HG02763 (cell line): ENCODE measurements at regions not wholly inside any gene's neighbourhood (a gene's known extent, or its start where the extent isn't known, plus 50 kb on each side); places are given as distances from the start of the nearest gene placed in this dataset.
"Not testable (repeated sequence)": the region's sequence is repeated elsewhere in the genome, so short reads cannot be mapped to it uniquely, and the experiment has no call there.

ENCODE experiments used
- ATAC-seq: cut with Tn5 transposase; IDR thresholded peaks from one replicate; pipeline ENCODE4 v1.9.1; 2021; ENCODE audit warnings: mild to moderate bottlenecking, moderate library complexity; ENCODE audit not compliant: unreplicated experiment

DNA sequence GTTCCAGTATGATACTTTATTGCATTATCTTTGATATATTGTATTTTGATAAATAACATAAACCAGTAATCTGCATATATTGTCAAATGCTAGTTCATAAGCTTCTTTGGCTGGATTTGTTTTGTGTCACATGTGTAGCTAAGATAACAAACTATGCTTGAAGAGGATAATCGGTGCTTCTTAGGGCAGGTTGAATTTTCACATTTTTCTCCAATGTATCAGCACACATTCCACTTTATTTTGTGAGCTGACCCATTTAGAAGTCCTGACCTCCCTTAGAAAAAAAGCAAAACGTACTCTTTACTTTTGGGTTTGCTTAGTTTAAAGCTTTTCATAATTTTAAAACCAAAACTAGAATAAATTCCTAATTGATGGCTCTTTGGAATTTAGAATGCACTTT, 277.7 kb upstream of the DDHD1 start:
- ATAC-seq, result no peak

DNA sequence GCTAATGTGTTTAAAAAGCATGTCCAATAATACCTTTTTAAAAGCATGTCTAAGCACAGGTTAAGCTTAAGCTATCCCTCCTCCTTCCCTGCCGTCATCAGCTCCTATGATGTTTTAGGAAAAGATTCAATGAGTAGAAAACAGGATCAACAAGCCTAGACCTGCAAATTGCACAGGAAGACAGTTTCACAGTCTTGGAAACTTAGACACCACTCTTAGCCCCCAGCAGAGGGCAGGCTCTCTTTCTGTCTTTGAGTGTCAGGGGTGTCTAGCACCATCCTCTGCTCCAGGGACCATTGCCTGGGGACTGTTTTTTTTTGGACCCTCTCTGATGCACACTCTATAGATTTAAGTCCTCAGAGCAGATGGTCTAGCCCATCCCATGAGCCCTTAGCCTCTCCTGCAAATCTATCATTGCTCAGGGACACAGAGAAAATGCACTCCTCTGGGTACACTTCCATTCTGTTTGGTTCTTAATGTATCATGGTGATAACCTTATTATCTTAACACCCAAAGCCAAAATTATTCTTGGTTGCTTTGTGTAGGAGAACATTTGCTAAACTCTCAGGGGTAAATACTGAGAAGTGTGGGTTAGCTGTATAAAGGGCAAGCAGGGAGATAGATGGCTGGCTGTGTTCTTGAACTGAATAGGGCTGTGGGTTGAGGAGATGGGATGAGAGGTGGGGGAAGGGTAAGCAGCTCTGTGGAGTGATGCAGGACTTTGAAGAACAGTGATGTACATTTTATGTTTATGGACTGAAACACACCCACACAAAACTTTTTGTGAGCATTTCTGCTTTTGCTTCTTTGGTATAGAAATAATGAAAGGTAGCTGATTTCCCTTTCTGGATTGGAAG, 259.9 kb upstream of the DDHD1 start:
- ATAC-seq, result no peak

GRCh38 chr14:53411125-53411524, 258.0 kb upstream of the DDHD1 start:
- ATAC-seq, result no peak

DNA sequence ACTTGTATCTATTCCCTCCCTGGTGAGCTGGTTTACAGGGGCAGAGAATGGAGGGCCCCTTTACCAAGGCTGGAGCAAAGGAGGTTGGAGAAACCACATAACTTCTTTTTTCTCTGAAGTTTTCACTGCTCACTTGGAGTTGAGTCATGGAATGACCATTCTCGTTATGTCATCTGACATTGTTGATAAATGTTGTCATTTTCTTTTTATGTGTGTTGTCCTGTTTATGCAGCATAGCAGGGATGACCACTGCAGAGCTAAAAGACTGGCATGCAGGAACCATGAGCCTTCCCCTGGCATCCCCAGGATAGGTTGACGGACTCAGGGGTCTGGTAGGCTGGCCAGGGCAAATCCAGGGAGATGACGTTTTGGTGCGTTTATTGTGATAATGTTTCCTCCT, 256.8 kb upstream of the DDHD1 start:
- ATAC-seq, result no peak

GRCh38 chr14:53409289-53409688, 256.2 kb upstream of the DDHD1 start:
- no peak for ATAC-seq

DNA sequence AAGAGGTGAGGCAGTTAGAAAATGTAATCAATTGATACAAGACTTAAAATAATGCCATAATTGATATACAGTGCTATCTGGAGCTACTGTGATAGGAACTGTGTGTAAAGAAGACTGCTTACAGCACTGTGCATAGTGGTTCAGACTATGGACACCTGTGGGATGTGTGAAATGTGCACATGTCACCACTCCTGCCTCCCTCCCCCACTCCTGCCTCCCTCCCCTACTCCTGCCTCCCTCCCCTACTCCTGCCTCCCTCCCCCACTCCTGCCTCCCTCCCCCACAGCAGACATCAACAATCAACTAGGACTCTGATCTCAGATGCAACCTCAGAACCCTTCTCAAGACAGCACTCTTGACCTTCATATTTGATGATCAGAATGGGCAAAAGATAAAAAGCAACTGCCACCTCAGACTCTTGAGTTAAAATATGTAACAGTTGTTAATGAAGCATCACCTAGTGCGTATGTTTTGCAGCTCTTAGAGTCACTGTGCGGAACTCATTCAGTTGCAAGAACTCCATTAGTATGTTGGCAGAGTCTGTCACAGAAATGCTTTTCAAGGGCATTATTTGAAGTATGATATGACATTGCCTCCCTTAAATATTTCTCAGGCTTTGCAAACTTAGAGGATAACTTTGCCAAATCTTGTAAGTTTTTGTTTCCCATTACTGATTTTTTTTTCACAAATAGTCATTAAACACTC, 255.2 kb upstream of the DDHD1 start:
- ATAC-seq, result no peak

GRCh38 chr14:53406519-53406918, 253.4 kb upstream of the DDHD1 start:
- ATAC-seq, result no peak

GRCh38 chr14:53401646-53402045, 248.5 kb upstream of the DDHD1 start:
- ATAC-seq, result no peak

GRCh38 chr14:53399057-53399456, 245.9 kb upstream of the DDHD1 start:
- no peak for ATAC-seq

- no peak for ATAC-seq
Measured at GRCh38 chr14:53398616-53399015, 245.5 kb upstream of the DDHD1 start.

GRCh38 chr14:53395267-53395666, 242.1 kb upstream of the DDHD1 start:
- not testable (repeated sequence) for ATAC-seq

DNA sequence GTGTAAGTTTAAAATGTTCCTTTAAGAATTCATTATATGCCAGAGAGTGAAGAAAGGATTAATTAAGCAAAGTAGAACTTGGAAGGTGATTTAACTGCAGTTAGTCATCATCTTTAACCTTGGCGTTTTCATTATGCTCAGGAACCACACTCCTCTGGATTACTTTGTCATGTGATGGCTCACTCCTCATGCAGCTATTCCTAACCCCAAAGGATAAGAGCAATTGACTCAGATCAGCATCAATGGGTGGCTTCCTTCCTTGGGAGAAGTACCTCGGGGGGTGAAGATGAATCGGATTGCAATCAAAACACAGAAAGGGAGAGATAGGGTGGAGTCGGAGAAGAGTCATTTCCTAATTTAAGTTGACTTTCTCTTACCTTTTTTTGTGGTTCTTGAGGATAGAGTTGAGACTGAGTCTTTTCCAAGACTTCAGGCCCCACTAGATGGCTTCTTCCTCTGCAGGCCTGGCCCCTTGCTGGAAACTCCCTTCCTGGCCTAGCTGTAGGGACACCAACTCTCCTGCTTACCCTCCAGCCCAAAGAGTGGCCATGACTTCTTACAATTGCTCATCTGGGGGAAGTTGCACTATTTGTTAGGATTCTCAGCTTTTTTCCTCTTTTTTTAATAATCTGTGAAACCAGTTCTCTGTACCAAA, 238.6 kb upstream of the DDHD1 start:
- ATAC-seq, result no peak

DNA sequence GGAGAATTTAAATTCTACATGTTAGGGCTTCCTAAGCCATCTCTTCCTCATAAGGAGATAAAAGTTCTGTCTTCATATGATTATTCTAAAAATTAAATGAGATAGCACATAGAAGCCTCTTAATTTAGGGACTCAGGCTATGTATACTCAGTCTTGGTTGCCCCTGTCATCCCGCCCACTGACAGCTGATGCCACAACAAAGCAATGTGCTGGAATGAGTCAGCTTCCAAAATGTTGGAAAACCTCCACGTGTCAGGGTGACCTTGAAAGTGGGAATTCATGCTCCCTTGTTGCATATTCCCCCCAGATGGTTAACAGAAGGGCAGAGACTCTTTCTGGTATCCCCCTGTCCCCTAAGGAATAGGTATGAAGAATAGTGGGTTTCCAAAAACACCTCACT, 238.0 kb upstream of the DDHD1 start:
- ATAC-seq, result no peak

DNA sequence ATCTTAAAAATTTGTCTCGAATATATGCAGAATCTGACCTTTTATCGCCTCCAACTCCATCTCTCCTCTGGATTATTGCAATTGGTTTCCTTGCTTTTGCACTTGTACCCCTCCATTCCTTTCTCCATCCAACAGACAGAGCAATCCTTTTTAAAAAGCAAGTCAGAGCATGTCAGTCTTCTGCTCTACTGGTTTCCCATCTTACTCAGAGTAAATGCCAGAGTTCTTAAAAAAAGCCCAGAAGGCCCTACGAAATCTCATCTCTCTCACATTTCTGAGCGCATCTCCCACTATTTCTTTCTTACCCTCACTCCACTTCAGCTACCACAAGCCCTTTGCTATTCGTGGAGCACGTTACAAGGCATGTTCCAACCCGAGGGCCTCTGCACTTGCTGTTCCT, 236.9 kb upstream of the DDHD1 start:
- ATAC-seq, result no peak

DNA sequence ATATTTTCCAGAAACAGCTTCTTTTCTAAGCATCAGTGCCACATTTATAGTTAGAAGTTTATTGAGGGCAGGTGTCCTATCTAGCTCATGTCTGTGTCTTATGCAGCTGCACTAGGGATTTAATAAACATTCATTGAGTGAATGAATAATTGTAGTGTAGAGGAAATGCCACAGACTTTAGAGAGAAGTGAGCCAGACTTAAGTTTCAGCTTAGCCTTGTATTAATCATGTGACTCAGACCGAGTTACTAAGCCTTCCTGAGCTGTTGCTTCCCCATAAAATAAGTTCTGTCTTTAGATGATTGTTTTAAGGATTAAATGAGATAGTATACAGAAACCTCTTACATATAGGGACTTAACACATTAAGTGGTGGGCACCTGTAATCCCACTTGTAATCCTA, 236.1 kb upstream of the DDHD1 start:
- ATAC-seq, result no peak

DNA sequence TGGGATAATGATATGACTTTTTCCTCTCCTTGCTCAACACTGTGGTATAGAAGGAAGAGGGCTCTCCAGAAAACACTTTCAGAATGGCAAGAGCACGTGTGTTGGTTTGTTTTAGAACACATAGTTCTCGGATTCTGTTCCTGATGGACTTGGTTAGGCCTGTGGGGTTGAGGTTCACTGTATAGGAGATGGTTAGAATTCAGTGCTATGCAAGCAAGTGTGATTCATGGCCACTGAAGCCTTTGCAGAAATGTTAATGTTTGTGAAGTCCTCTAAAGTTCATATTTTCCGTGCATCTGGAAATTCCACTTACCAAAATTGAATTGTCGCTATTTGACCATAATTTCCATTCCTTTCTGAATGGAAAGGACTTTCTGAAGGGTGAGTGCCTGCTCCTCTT, 233.2 kb upstream of the DDHD1 start:
- ATAC-seq, result no peak

DNA sequence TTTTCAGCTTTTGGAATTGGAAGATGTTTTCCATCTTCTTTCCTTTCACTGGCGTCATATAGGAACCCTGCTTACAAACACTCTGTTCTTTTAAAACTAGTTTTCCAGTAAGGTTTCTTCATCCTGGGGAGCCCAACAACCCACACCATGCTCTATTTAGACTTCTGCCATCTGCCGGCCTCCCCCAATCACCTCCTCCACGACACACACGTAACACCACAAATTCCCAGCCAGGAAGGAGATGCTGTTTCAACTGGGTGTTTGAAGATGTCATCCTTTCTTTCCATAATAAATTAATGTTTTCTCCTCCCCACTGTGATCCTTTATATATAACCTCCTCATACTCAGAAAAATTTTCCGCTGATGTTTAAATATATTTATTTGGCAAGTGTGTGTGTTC, 231.4 kb upstream of the DDHD1 start:
- ATAC-seq, result no peak

- ATAC-seq, result no peak
Measured at GRCh38 chr14:53384073-53384472, 230.9 kb upstream of the DDHD1 start.

DNA sequence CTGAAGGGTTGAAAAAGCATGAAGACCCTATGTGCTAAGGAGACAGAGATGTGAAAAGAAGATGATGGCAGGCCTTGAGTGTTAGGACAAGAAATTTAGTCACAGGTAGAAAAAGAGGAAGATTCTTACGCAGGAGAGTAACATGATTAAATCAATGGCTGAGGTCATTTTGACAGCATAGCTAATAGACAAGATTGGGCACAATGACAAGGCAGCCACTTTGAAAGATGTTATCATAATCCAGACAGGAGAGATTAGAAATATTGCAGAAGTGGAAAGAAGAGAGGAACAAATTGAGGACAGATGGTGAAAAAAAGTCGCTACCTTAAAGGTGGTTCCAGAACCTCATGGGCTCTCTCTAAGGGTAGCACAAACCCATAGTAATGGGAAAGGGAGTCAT, 228.8 kb upstream of the DDHD1 start:
- ATAC-seq, result no peak

GRCh38 chr14:53380867-53381225, 227.7 kb upstream of the DDHD1 start:
- no peak for ATAC-seq

DNA sequence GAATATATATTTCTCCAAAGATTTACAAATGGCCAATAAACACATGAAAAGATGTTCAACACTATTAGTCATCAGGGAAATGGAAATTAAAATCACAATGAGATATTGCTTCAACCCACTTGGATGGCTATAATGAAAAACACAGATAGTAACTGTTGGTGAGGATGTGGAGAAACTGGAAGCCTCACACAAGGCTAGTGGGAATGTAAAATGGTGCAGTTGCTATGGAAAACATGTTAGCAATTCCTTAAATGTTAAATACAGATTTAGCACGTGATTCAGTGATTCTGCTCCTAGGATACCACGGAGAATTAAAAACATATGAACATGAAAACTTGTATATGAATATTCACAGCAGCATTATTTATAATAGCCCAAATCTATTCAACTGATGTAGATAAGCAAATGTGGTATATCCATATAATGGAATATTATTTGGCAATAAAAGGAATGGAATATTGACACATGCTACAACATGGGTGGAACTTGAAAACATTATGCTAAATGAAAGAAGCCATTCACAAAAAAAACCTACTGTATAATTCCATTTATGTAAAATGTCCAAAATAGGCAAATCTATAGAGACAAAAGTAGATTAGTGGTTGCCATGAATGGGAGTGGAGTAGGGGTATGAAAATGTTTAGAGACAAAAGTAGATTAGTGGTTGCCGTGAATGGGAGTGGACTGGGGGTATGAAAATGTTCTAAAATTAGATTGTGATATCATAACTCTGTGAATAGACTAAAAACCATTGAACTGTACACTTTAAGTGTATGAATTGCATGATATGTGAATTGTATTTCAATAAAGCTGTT, 227.1 kb upstream of the DDHD1 start:
- no peak for ATAC-seq
